ENCODE measurements at regions not wholly inside any gene's neighbourhood (a gene's known extent, or its start where the extent isn't known, plus 50 kb on each side); places are given as distances from the start of the nearest gene placed in this dataset.

DNA sequence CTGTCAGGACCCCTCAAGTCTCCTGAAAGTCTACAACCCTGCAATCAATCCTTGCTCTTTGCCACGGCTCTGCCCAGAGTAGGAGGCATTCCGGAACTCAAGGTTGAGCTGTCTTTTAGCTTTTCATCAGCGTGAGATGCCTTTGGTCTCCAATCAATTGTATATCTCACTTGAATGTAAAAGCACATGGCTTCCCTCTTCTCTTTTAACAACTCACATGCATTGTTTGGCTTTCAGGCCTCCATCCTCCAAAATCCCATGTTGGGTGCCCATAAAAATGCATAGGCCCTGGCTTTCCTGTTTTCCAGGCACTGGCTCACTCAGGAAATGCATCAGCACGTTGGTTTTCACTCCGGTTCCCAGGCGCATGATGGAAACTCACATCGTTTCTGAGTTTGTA is 64.0 kb upstream of the FOXF1 start:
- no peak for TF ChIP-seq CTCF (IDR thresholded peaks at IDR 0.05; ENCODE audit: insufficient read depth, low read depth, low read length, missing control alignments)
- no peak overlapping the region for H3K4me3 ChIP-seq (ENCODE audit: low read depth, low read length)
- DNase-seq (ENCODE audit: low read depth) = no peak

- DNase-seq (ENCODE audit: low read depth) = no peak
- no peak overlapping the region for H3K4me3 ChIP-seq (ENCODE audit: low read depth, low read length)
- TF ChIP-seq CTCF (IDR thresholded peaks at IDR 0.05; ENCODE audit: insufficient read depth, low read depth, low read length, missing control alignments) = no peak
Measured at GRCh38 chr16:86447228-86447627, 63.1 kb upstream of the FOXF1 start.

DNA sequence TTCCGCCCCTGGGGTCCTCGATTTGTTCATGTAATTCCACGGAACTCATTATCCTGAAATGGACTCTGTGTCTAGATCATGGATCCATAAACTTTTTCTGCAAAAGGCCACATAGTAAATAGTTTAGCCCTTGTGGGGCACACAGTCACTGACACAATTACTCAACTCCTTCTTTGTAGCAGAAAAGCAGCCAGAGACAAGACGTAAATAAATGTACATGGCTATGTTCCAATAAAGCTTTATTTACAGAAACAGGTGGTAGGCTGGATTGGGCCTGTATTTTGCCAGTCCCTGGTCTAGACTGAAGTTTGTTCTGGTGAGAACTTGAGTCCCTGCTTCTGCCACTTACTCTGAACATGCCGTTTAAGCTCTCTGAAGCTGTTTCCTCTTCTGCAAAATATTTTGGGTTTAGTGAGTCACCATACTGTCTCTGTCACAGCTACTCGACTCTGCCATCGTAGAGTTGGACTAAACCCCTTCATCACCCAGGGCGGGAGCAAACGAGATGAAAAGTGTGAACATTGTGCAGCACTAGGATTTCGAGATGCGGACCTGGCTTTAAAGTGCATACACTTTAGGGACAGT is 61.9 kb upstream of the FOXF1 start:
- no peak overlapping the region for H3K4me3 ChIP-seq (ENCODE audit: low read depth, low read length)
- no peak for DNase-seq (ENCODE audit: low read depth)
- no peak for TF ChIP-seq CTCF (IDR thresholded peaks at IDR 0.05; ENCODE audit: insufficient read depth, low read depth, low read length, missing control alignments)

DNA sequence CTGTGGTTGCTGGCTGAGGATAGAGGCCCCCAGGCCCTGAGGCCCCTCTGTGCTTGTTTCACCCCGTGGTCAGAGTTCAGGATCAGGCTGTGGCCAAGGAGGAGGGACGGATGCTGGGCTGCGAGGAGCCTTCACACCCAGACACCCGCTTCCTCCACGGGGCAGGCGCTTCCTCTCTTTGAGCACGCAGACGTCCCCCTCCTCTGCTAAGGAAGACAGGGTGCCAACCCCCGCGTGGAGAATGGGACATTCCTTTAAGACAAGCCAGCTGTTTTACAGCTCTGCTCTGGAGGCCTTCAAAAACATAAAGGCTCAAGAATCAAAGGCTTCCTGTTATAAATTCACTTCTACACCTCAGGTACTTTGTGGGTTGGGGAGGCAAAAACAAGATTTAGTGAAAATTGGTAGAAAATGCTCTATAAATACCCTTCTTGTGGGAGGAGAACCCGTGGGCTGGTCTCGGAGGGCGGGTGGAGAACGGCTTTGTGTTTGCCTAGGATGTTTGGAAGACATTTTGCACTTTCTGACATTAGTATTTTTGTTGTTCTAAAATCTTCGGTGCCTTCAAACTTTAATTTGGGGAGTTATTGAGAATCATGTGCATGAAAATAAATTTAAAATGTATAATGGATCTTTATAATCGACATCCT is 60.8 kb upstream of the FOXF1 start:
- DNase-seq (ENCODE audit: low read depth) = no peak
- H3K4me3 ChIP-seq (ENCODE audit: low read depth, low read length) = no peak overlapping the region
- no peak for TF ChIP-seq CTCF (IDR thresholded peaks at IDR 0.05; ENCODE audit: insufficient read depth, low read depth, low read length, missing control alignments)

- TF ChIP-seq CTCF (IDR thresholded peaks at IDR 0.05; ENCODE audit: insufficient read depth, low read depth, low read length, missing control alignments) = no peak
- no peak overlapping the region for H3K4me3 ChIP-seq (ENCODE audit: low read depth, low read length)
- no peak for DNase-seq (ENCODE audit: low read depth)
Measured at GRCh38 chr16:86450691-86451090, 59.6 kb upstream of the FOXF1 start.

- H3K4me3 ChIP-seq (ENCODE audit: low read depth, low read length) = no peak overlapping the region
- DNase-seq (ENCODE audit: low read depth) = no peak
- TF ChIP-seq CTCF (IDR thresholded peaks at IDR 0.05; ENCODE audit: insufficient read depth, low read depth, low read length, missing control alignments) = no peak
Measured at GRCh38 chr16:86452451-86452850, 57.9 kb upstream of the FOXF1 start.

DNA sequence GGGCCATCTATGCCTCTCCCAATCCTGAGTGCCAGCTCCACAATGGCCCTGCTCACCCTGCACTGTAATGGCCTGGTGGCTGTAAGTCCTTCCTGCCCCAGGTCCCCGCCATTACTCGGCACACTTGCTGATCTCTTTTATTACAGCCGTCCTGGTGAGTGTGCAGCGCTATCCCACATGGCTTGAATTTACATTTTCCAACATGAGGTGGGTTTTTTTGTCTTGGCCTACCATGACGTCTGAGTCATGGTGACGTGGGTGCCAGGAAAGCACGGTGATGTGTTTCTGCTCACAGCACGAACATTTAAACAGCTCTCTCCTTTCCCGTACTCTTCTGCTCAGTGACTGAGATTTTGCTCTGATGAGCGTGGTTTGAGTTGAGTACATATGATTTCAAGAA is 55.2 kb upstream of the FOXF1 start:
- TF ChIP-seq CTCF (IDR thresholded peaks at IDR 0.05; ENCODE audit: insufficient read depth, low read depth, low read length, missing control alignments) = no peak
- no peak overlapping the region for H3K4me3 ChIP-seq (ENCODE audit: low read depth, low read length)
- DNase-seq (ENCODE audit: low read depth) = no peak
